Ovary (tissue), 7 donors: ENCODE measurements at regions not wholly inside any gene's neighbourhood (a gene's known extent, or its start where the extent isn't known, plus 50 kb on each side); places are given as distances from the start of the nearest gene placed in this dataset.

ENCODE experiments used
- DNase-seq, 5 donors: peaks; one replicate each; pipeline ENCODE4 v3.0.0-alpha.2; 2019 to 2020
- H3K27ac ChIP-seq, 2 donors: fragments of 200-600 bp; one replicate each; pipeline versions ENCODE4 v1.5.1 to v1.8.0; 2019 to 2022
- H3K27me3 ChIP-seq: fragments of 200-600 bp; one replicate; pipeline ENCODE4 v1.8.0; 2022
- H3K36me3 ChIP-seq: fragments of 200-600 bp; sonication (generic); one replicate; pipeline ENCODE4 v1.5.1; 2019
- H3K4me1 ChIP-seq: one replicate; pipeline ENCODE4 v1.8.1; 2013; ENCODE audit warnings: mild to moderate bottlenecking, moderate library complexity; ENCODE audit not compliant: insufficient read depth
- H3K4me3 ChIP-seq: fragments of 200-600 bp; sonication (generic); one replicate; pipeline ENCODE4 v1.5.1; 2017
- H3K9me3 ChIP-seq, 2 donors: fragments of 200-600 bp in 1 of 2; sonication (generic) in 1 of 2; one replicate each; pipeline versions ENCODE4 v1.5.1 to v1.8.1; 2013 to 2019; ENCODE audit warnings: mild to moderate bottlenecking in 1 of 2, moderate library complexity in 1 of 2
- EP300 ChIP-seq: sonication (generic); formaldehyde crosslinking; IDR thresholded peaks from one replicate; pipeline ENCODE4 v1.6.1; 2017; ENCODE audit warnings: antibody characterized with exemption
- POLR2A ChIP-seq: fragments of 450-650 bp; IDR thresholded peaks from one replicate; pipeline ENCODE4 v1.6.1; 2017; ENCODE audit warnings: antibody characterized with exemption, mild to moderate bottlenecking, moderate library complexity
- WGBS, 3 donors: extraction: QIAGEN DNeasy Blood & Tissue Kit in 1 of 3; methylation state at CpG; one replicate each; pipeline versions ENCODE4 v1.1.5 to v1.1.7; 2013 to 2017; 5-methylcytosine and 5-hydroxymethylcytosine counted together
- intact Hi-C, 4 donors: fragments of 100-400 bp; cut with DNase I; formaldehyde crosslinking; loops; one replicate each; pipeline versions ENCODE4 v1.11.0 to v1.15.1; 2022 to 2023
- TF ChIP-seq, protein P1 (sequence below), 3 donors: fragments of 450-650 bp in 2 of 3; fragments of 200-600 bp in 1 of 3; IDR thresholded peaks; one replicate each; pipeline versions ENCODE4 v1.5.1 to v1.8.0; 2016 to 2022; ENCODE audit warnings: antibody characterized with exemption in 3 of 3, mild to moderate bottlenecking in 1 of 3
- donor health status: DM: no; HTN: no; CAD: no; lungs with moderate emphysema.
- donor health status: DM: no; HTN: no; CAD: no.
- donor health status: Bipolar disorder and iron deficiency.
- donor health status: DM: no; HTN: no; CAD: no.
- donor health status: DM: yes; HTN: yes; CAD: no.

DNA sequence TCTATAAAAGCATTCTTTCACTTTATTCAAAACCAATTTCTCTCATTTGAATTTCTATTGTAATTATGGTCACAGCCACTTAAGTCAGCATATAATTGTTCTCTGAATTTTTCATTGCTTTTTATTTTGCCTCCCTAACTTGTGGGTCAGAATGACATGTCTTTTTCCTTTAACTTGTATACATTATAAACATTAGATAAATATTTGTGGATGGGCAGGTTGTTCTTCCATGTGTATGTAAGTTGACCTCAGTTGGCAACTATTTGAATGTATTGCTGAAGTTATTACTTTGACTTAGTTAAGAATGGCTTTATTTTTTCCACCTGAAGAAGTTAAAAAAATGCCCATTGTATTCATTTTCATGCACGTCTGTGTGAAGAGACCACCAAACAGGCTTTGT, 83.0 kb upstream of the MAP3K7 start:
- Histone ChIP-seq H3K4me3 (no peak overlapping the region), H3K36me3 (no peaks in the 10 kb centered on the region), H3K27me3 (no peaks in the 10 kb centered on the region), H3K27ac (no peak overlapping the region), H3K9me3 (no peaks in the 10 kb centered on the region), H3K4me1 (no peaks in the 10 kb centered on the region)
- DNase-seq, result no peak
- intact Hi-C loops, result no loop called here
- WGBS, 3 donors, result 58 to 77% (median 67%) methylated on average over 1 of the region's 1 CpG
- no peak for TF ChIP-seq EP300
- no peak for TF ChIP-seq POLR2A
- TF ChIP-seq, protein P1, sequence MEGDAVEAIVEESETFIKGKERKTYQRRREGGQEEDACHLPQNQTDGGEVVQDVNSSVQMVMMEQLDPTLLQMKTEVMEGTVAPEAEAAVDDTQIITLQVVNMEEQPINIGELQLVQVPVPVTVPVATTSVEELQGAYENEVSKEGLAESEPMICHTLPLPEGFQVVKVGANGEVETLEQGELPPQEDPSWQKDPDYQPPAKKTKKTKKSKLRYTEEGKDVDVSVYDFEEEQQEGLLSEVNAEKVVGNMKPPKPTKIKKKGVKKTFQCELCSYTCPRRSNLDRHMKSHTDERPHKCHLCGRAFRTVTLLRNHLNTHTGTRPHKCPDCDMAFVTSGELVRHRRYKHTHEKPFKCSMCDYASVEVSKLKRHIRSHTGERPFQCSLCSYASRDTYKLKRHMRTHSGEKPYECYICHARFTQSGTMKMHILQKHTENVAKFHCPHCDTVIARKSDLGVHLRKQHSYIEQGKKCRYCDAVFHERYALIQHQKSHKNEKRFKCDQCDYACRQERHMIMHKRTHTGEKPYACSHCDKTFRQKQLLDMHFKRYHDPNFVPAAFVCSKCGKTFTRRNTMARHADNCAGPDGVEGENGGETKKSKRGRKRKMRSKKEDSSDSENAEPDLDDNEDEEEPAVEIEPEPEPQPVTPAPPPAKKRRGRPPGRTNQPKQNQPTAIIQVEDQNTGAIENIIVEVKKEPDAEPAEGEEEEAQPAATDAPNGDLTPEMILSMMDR (IDR thresholded peaks at IDR 0.05), result no peak

DNA sequence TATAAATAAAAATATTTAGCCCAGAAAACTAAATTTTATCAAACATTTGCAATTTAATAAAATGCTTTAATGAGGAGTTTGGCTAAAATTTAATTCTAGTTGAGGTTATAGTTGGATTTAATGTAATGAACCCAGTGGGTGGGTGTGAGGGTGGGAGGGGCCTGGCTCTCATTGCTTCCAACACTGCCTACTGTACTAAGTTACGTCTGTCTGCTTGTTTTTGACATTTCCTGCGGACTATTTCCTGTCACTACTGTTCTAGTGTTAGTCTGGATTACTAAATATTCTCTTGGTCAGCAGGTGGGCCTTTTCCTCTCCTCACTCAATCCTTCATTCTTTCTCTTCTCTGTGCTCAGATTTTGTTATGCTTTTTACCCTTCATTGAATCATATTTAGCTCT, 82.5 kb upstream of the MAP3K7 start:
- intact Hi-C loops, result no loop called here
- WGBS, 3 donors, result 71 to 79% (median 73%) methylated on average over 2 of the region's 2 CpGs
- TF ChIP-seq POLR2A (no peak), EP300 (no peak)
- TF ChIP-seq, protein P1 (IDR thresholded peaks at IDR 0.05), result no peak
- no peaks in the 10 kb centered on the region for H3K4me1 ChIP-seq
- no peaks in the 10 kb centered on the region for H3K27me3 ChIP-seq
- H3K36me3 ChIP-seq, result no peaks in the 10 kb centered on the region
- no peak overlapping the region for H3K27ac ChIP-seq
- no peaks in the 10 kb centered on the region for H3K9me3 ChIP-seq
- no peak overlapping the region for H3K4me3 ChIP-seq
- DNase-seq, result no peak

DNA sequence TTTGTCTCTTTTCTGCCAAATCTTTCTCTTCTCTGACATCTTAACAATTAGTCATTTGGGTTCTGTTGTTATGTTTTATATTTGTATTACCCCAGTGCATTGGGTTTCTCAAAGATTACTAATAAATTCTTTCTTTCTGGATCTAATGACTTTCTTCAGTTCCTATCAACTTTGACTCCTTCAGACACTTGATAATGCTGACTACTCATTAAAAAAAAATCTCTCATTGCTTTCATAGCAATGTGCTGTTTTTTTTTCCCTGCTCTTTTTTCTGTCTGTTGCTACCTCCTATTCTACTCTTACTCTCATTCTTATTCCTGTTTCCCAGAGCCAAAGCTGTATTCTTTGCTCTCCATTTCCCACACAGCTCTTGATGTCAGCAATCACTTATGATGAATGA, 81.3 kb upstream of the MAP3K7 start:
- Histone ChIP-seq H3K9me3 (peaks cover 0 to under 1% of the 10 kb centered on the region in 2 donors), H3K4me1 (no peaks in the 10 kb centered on the region), H3K36me3 (no peaks in the 10 kb centered on the region), H3K27ac (no peak overlapping the region), H3K27me3 (no peaks in the 10 kb centered on the region), H3K4me3 (no peak overlapping the region)
- TF ChIP-seq POLR2A (no peak), EP300 (no peak)
- TF ChIP-seq, protein P1 (IDR thresholded peaks at IDR 0.05), result no peak
- intact Hi-C loops, result no loop called here
- no peak for DNase-seq

DNA sequence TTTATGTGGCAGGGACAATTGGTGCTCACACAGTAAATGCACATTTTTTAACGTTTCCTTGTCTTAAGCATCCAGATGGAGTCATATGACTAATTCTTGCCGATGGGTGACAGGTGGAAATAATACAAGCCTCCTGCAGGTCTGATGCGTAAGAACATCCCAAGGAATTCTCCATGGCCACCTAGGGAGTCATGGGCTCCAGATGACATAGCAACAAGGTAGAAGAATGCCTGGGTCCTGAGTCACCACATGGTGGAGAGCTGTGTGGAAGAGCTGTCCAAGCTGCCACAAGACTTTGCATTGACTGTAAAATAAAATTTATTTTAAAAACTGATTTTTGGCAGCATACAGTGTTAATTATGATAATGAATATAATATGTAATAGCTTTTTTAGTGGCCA, 77.0 kb upstream of the MAP3K7 start:
- intact Hi-C loops, result no loop called here
- TF ChIP-seq EP300 (no peak), POLR2A (no peak)
- TF ChIP-seq, protein P1 (IDR thresholded peaks at IDR 0.05), result no peak
- 88 to 96% (median 95%) methylated on average over 3 of the region's 3 CpGs for WGBS, 3 donors
- H3K27me3 ChIP-seq, result no peaks in the 10 kb centered on the region
- no peak for DNase-seq
- H3K36me3 ChIP-seq, result no peaks in the 10 kb centered on the region
- peaks cover 0 to 3% of the 10 kb centered on the region in 2 donors for H3K9me3 ChIP-seq
- no peak overlapping the region for H3K4me3 ChIP-seq
- no peaks in the 10 kb centered on the region for H3K4me1 ChIP-seq
- H3K27ac ChIP-seq, result no peak overlapping the region

DNA sequence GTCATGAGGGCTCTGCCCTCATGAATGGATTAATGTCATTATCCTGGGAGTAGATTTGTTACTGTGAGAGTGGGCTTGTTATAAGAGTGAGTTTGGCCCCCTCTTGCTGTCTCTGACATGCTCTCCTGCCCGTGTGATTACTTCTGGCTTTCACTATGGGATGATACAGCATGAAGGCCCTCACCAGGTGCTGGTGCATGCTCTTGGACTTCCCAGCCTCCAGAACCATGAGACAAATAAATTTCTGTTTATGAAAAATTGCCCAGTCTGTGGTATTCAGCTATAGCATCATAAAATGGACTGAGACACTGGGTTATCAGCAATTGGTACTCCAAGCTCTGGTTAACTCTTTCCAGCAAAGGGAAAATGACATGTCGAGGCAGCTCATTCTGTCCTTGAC, 76.2 kb upstream of the MAP3K7 start:
- intact Hi-C loops, result no loop called here
- 82 to 95% (median 85%) methylated on average over 2 of the region's 2 CpGs for WGBS, 3 donors
- H3K27me3 ChIP-seq, result no peaks in the 10 kb centered on the region
- H3K4me3 ChIP-seq, result no peak overlapping the region
- peaks cover 0 to 3% of the 10 kb centered on the region in 2 donors for H3K9me3 ChIP-seq
- no peak overlapping the region for H3K27ac ChIP-seq
- no peak for DNase-seq
- TF ChIP-seq, protein P1 (IDR thresholded peaks at IDR 0.05), result no peak
- TF ChIP-seq EP300, result no peak
- H3K36me3 ChIP-seq, result no peaks in the 10 kb centered on the region
- no peaks in the 10 kb centered on the region for H3K4me1 ChIP-seq
